H1 (cell line): ENCODE measurements at regions not wholly inside any gene's neighbourhood (a gene's known extent, or its start where the extent isn't known, plus 50 kb on each side); places are given as distances from the start of the nearest gene placed in this dataset.

Experiments used
- CTCF ChIA-PET: fragments of 300-600 bp; sonication (Branson Sonifier 250); formaldehyde crosslinking; loops from one replicate; lab custom pipeline; 2021; ENCODE audit not compliant: partially characterized antibody; lab: Charles Lee
- POLR2A ChIA-PET: fragments of 300-600 bp; sonication (Branson Sonifier 250); formaldehyde crosslinking; loops from one replicate; lab custom pipeline; 2021; ENCODE audit warnings: inconsistent platforms; ENCODE audit not compliant: partially characterized antibody; lab: Charles Lee
- DNase-seq, 2 experiments: peaks; one replicate each; pipeline versions ENCODE4 v3.0.0 to v3.0.0-alpha.2; 2010 to 2022; ENCODE audit warnings: low spot score in 2 of 2, low read depth in 1 of 2, mixed read lengths in 1 of 2
- FAIRE-seq: peaks from 2 replicates; lab custom pipeline; 2011; peaks lifted over from hg19 to GRCh38; lab: Jason Lieb, UNC
- H2AFZ ChIP-seq: 2 replicates; pipeline ENCODE4 v1.8.1; 2012; ENCODE audit warnings: low read length, inconsistent platforms
- H2AK5ac ChIP-seq: 2 replicates; pipeline ENCODE4 v1.6.1; 2013; ENCODE audit warnings: low read depth, low read length
- H2BK120ac ChIP-seq: replicated peaks from 2 replicates; pipeline ENCODE3; 2013; ENCODE audit warnings: low read depth, low read length, inconsistent platforms
- H2BK12ac ChIP-seq: 2 replicates; pipeline ENCODE4 v1.6.1; 2013; ENCODE audit warnings: low read depth, low read length
- H2BK15ac ChIP-seq: 2 replicates; pipeline ENCODE4 v1.6.1; 2013; ENCODE audit warnings: low read length
- H2BK20ac ChIP-seq: 2 replicates; pipeline ENCODE4 v1.6.1; 2013; ENCODE audit warnings: low read length
- H2BK5ac ChIP-seq: 2 replicates; pipeline ENCODE4 v1.6.1; 2013; ENCODE audit warnings: low read depth, low read length
- H3K14ac ChIP-seq: 2 replicates; pipeline ENCODE4 v1.6.1; 2013; ENCODE audit warnings: inconsistent platforms; ENCODE audit not compliant: insufficient read length
- H3K18ac ChIP-seq: 2 replicates; pipeline ENCODE4 v1.6.1; 2013; ENCODE audit warnings: low read length; ENCODE audit errors: extremely low read depth
- H3K23ac ChIP-seq: 2 replicates; pipeline ENCODE4 v1.6.1; 2013; ENCODE audit warnings: inconsistent platforms; ENCODE audit not compliant: insufficient read length
- H3K23me2 ChIP-seq: 2 replicates; pipeline ENCODE4 v1.6.1; 2013; ENCODE audit warnings: low read depth, low read length
- H3K27ac ChIP-seq: 2 replicates; pipeline ENCODE4 v1.6.1; 2011; ENCODE audit warnings: low read depth, low read length, inconsistent platforms
- H3K27me3 ChIP-seq, 4 experiments: replicated peaks in 1 of 4; 1 replicate in 1 of 4; 2 replicates in 3 of 4; pipeline versions ENCODE4 v1.6.1 to v1.8.1; 2011 to 2013; ENCODE audit warnings: low read length in 3 of 4, mild to moderate bottlenecking in 3 of 4, inconsistent platforms in 2 of 4, mixed read lengths in 2 of 4, moderate library complexity in 1 of 4; ENCODE audit not compliant: control insufficient read depth in 3 of 4, insufficient read depth in 3 of 4; ENCODE audit errors: extremely low read depth in 1 of 4
- H3K36me3 ChIP-seq, 4 experiments: 2 replicates each; pipeline versions ENCODE4 v1.6.1 to v1.8.1; 2011 to 2013; ENCODE audit warnings: mild to moderate bottlenecking in 4 of 4, low read length in 3 of 4, moderate library complexity in 2 of 4, control low read depth in 1 of 4, inconsistent platforms in 1 of 4; ENCODE audit not compliant: insufficient read depth in 4 of 4, control insufficient read depth in 2 of 4
- H3K4ac ChIP-seq: replicated peaks from 2 replicates; pipeline ENCODE3; 2013; ENCODE audit warnings: low read length, low read depth, mixed read lengths, inconsistent platforms; ENCODE audit not compliant: insufficient read length
- H3K4me1 ChIP-seq, 4 experiments: replicated peaks in 1 of 4; 1 replicate in 1 of 4; 2 replicates in 3 of 4; pipeline versions ENCODE4 v1.6.1 to v1.8.1; 2011 to 2013; ENCODE audit warnings: low read length in 3 of 4, inconsistent platforms in 2 of 4, mixed read lengths in 1 of 4; ENCODE audit not compliant: insufficient read depth in 4 of 4, control insufficient read depth in 3 of 4
- H3K4me2 ChIP-seq, 2 experiments: 2 replicates each; pipeline versions ENCODE4 v1.6.1 to v1.8.1; 2011 to 2013; ENCODE audit warnings: low read depth in 2 of 2, low read length in 2 of 2, control low read depth in 1 of 2, inconsistent platforms in 1 of 2, mild to moderate bottlenecking in 1 of 2; ENCODE audit not compliant: insufficient read depth in 1 of 2
- H3K4me3 ChIP-seq, 4 experiments: fragments of 200-600, 300-600 bp in 1 of 4; sonication (generic), shearing (Covaris generic), sonication (Bioruptor Twin) in 1 of 4; 2 replicates each; pipeline versions ENCODE4 v1.5.1 to v1.8.1; 2011 to 2016; ENCODE audit warnings: low read length in 4 of 4, low read depth in 3 of 4, control low read depth in 2 of 4, inconsistent platforms in 2 of 4, mild to moderate bottlenecking in 2 of 4, mixed read lengths in 1 of 4, moderate library complexity in 1 of 4; ENCODE audit not compliant: insufficient read depth in 2 of 4; ENCODE audit errors: extremely low read depth in 1 of 4
- H3K56ac ChIP-seq: replicated peaks from 2 replicates; pipeline ENCODE3; 2013; ENCODE audit warnings: low read depth, mild to moderate bottlenecking, mixed read lengths, low read length, inconsistent platforms; ENCODE audit not compliant: insufficient read length
- H3K79me1 ChIP-seq: 2 replicates; pipeline ENCODE4 v1.6.1; 2013; ENCODE audit warnings: low read depth, low read length, control low read depth
- H3K79me2 ChIP-seq, 2 experiments: 2 replicates each; pipeline versions ENCODE4 v1.6.1 to v1.8.1; 2012 to 2013; ENCODE audit warnings: low read length in 2 of 2, mild to moderate bottlenecking in 2 of 2, inconsistent platforms in 1 of 2; ENCODE audit not compliant: insufficient read depth in 2 of 2, control insufficient read depth in 1 of 2
- H3K9ac ChIP-seq, 4 experiments: replicated peaks in 1 of 4; 1 replicate in 1 of 4; 2 replicates in 3 of 4; pipeline versions ENCODE4 v1.6.1 to v1.8.1; 2011 to 2013; ENCODE audit warnings: low read depth in 3 of 4, low read length in 3 of 4, control low read depth in 2 of 4, mild to moderate bottlenecking in 2 of 4, moderate library complexity in 2 of 4, inconsistent platforms in 1 of 4; ENCODE audit errors: extremely low read depth in 1 of 4
- H3K9me3 ChIP-seq, 2 experiments: 2 replicates each; pipeline versions ENCODE4 v1.6.1 to v1.8.1; 2012 to 2013; ENCODE audit warnings: mild to moderate bottlenecking in 2 of 2, moderate library complexity in 2 of 2, control low read depth in 1 of 2, inconsistent platforms in 1 of 2, low read depth in 1 of 2, low read length in 1 of 2, mixed read lengths in 1 of 2; ENCODE audit not compliant: insufficient read depth in 2 of 2
- H4K20me1 ChIP-seq, 2 experiments: replicated peaks in 1 of 2; 2 replicates each; pipeline versions ENCODE3 to v1.8.1; 2011 to 2013; ENCODE audit warnings: inconsistent platforms in 2 of 2, low read length in 2 of 2, mild to moderate bottlenecking in 1 of 2; ENCODE audit not compliant: insufficient read depth in 2 of 2, control insufficient read depth in 1 of 2
- H4K5ac ChIP-seq: 2 replicates; pipeline ENCODE4 v1.6.1; 2013; ENCODE audit warnings: low read length, low read depth, mixed read lengths, inconsistent platforms; ENCODE audit not compliant: insufficient read length
- H4K8ac ChIP-seq: 2 replicates; pipeline ENCODE4 v1.8.0; 2013; ENCODE audit warnings: mild to moderate bottlenecking, moderate library complexity, low read length, inconsistent platforms; ENCODE audit not compliant: insufficient read depth; ENCODE audit errors: extremely low read depth
- H4K91ac ChIP-seq: replicated peaks from 2 replicates; pipeline ENCODE3; 2013; ENCODE audit warnings: low read length, mixed read lengths, inconsistent platforms; ENCODE audit not compliant: insufficient read length
- CHD1 ChIP-seq: IDR thresholded peaks from 2 replicates; pipeline ENCODE4 v1.6.1; 2012; ENCODE audit warnings: low read depth, low read length, improper control_type of control experiment
- E2F6 ChIP-seq: IDR thresholded peaks from 2 replicates; pipeline ENCODE4 v1.6.1; 2012; ENCODE audit warnings: inconsistent platforms
- SP2 ChIP-seq: IDR thresholded peaks from 2 replicates; pipeline ENCODE4 v1.6.1; 2012; ENCODE audit warnings: mild to moderate bottlenecking, low read length, inconsistent platforms
- ZNF274 ChIP-seq: IDR thresholded peaks from 2 replicates; pipeline ENCODE4 v1.7.0; 2012; ENCODE audit warnings: low read length, borderline replicate concordance; ENCODE audit errors: extremely low read depth
- WGBS, 2 experiments: shearing (Covaris generic) in 1 of 2; methylation state at CpG; one replicate each; pipeline versions ENCODE4 v1.1.6 to v1.1.7; 2013 to 2015; ENCODE audit warnings: low lambda C conversion rate in 2 of 2, mixed read lengths in 2 of 2, inconsistent platforms in 1 of 2, low coverage in 1 of 2, missing lambda C conversion rate in 1 of 2; ENCODE audit not compliant: insufficient replicate concordance in 2 of 2, insufficient coverage in 1 of 2, insufficient read length in 1 of 2; ENCODE audit errors: extremely low coverage in 1 of 2, missing lambda C conversion rate in 1 of 2; 5-methylcytosine and 5-hydroxymethylcytosine counted together

GRCh38 chr6:166726201-166726600, 99.2 kb upstream of the RPS6KA2 start:
- Histone ChIP-seq H2BK20ac (no peak overlapping the region), H4K8ac (no peak overlapping the region), H4K91ac (no peak overlapping the region), H2AK5ac (no peak overlapping the region), H3K23ac (no peak overlapping the region), H2BK15ac (no peak overlapping the region), H3K79me1 (0 out of 2 replicates have a peak, but pooled peaks cover 2% of the 10 kb centered on the region), H3K56ac (no peak overlapping the region)
- no peak for DNase-seq
- WGBS, 2 experiments: 90% methylated on average over 7 of the region's 7 CpGs; no CpG with 5 or more reads in 1 of the 2 experiments
- POLR2A ChIA-PET: no interaction called here
- TF ChIP-seq E2F6 (no peak), ZNF274 (no peak), CHD1 (no peak), SP2 (no peak)
- TF ChIP-seq, all 59 proteins: peak for 0
- CTCF ChIA-PET: interaction anchor here (1.5 to 2.3 kb wide), 3 partner anchors 11 to 49 kb away, joined by 6 to 10 read pairs (median 7); no protein-coding TSS in a partner anchor
- no peak overlapping the region for H3K4ac ChIP-seq
- H2BK5ac ChIP-seq: no peak overlapping the region
- no peak overlapping the region for H3K18ac ChIP-seq
- no peak overlapping the region for H3K9ac ChIP-seq
- H2AFZ ChIP-seq: no peak overlapping the region
- H2BK120ac ChIP-seq: no peak overlapping the region
- H3K23me2 ChIP-seq: no peaks in the 10 kb centered on the region
- H3K36me3 ChIP-seq: no peaks in the 10 kb centered on the region
- H3K9me3 ChIP-seq: no peaks in the 10 kb centered on the region
- H3K27me3 ChIP-seq: no peaks in the 10 kb centered on the region
- no peak overlapping the region for H3K27ac ChIP-seq
- H3K4me1 ChIP-seq: no peaks in the 10 kb centered on the region; a peak in 2 of 7 replicates
- H3K4me2 ChIP-seq: no peak overlapping the region
- no peak overlapping the region for H2BK12ac ChIP-seq
- no peaks in the 10 kb centered on the region for H3K79me2 ChIP-seq
- H4K20me1 ChIP-seq: no peaks in the 10 kb centered on the region
- no peak overlapping the region for H3K4me3 ChIP-seq
- no peak overlapping the region for H4K5ac ChIP-seq
- H3K14ac ChIP-seq: no peak overlapping the region
- no peak for FAIRE-seq
